GM19395 (cell line): ENCODE measurements at regions not wholly inside any gene's neighbourhood (a gene's known extent, or its start where the extent isn't known, plus 50 kb on each side); places are given as distances from the start of the nearest gene placed in this dataset.

Experiments used
- ATAC-seq: cut with Tn5 transposase; IDR thresholded peaks from one replicate; pipeline ENCODE4 v1.9.1; 2021; ENCODE audit warnings: mild to moderate bottlenecking, moderate library complexity; ENCODE audit not compliant: unreplicated experiment

DNA sequence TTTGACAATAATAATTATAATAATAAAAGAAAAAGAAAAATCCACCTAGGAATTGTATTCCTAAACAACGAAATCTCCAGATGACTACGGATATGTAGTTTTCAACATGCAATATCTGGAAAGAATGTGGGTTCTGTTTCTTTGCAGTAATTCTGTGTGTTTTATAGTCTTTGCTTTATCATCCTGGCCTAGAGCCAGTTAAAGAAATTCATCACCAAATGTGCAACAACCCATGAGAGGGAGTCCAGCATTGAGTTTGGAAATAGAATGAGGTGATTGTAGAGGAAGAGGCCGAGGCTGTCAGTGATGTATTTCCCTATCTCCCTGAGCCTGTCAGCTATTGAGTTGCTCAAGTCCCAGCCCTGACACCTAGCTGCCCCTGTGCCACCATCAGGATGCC is 200.5 kb upstream of the DCN start:
- no peak for ATAC-seq

DNA sequence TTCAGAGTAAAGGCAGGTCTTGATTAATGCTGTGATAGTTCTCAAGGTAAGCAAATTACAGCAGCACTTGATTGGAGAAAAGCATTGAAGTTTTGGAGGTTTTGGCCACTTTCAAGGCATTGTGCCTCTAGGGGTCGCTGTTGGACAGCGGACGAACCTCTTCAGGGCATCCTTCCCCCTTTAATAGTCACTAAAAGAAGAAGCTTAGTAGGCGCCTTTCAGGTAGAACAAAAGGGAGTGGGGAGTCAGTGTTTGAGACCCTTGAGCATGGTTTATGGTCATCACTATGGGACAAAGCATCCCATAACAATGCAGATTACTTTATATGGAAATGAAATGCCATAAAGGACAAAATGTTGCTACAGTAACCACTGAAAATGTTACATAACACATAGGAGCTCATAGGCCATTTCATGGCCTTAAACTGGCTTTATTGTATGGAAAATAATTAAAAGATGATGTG is 199.5 kb upstream of the DCN start:
- ATAC-seq = peak; percentile 80

DNA sequence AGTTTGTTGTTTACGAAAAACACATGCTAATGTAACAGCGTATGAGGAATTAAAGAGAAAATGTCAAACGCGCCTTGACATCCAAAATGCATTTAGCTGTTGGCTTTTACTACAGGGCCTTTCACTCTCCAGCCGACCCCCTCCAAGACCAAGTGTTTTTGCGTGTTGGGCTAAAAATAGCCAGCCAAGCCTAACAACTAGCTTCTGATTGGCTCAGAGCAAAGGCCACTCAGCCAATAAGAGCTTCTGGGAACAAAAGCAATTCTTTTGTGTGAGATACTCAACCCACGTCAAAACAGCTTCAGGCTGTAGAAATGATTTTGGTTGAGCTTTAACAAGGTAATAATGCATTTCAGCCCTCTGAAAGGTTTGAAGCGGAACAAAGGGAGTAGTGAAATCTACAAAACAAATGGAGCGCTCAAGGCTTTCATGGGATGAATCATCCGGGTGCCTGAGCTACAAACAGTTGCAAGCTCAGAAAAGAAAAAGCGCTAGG is 198.7 kb upstream of the DCN start:
- peak; percentile 84 for ATAC-seq

DNA sequence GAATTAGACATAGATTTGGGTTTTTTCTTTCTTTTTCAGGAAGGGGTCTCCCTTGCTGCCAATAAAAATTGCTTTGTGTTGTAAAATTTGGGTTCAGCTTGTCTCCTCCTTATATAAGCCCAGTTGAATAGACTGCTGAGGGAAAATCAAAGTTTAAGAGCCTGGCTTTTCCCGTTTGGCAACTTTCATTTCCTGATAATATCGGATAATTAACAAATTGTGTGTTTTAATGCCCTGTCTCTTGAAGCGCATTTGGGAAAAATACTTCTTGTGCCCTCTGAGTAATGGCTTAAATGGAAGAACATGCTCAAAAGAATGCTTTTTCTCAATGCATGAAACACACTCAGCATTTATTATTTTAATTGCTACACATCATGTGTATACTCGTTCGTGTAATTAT is 198.0 kb upstream of the DCN start:
- no peak for ATAC-seq

DNA sequence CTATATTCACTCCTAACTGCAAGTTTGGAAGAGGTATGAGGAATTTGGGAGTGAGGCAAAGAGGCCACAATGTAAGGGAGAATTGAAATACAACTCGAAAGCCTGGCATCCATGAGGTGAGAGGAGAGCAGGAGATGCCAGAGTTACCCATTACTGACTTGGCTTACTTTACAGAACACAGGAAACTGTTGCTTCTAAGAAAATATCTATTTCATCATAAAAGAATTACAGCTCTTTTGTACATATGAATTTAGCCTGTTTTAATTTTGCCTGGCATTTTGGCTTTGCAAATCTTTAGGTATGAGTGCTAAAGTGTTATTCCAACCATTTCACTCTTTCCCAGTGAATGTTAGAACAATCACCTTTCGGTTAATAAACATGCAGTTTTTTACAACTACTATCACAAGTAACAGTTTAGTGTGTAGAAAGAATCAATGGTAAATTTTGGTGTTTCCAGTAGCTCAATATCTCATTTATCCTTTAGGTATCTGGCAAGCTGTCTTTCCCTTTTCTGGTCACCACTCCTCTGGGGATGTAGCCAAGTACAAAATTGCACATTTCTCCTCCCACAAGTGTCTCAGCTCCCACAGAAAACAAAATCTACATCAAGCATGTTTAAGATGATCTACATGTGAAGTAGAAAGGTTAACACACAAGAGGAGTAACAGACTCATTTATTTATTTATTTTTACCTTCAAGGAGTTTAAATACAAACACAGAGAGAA is 196.6 kb upstream of the DCN start:
- no peak for ATAC-seq

DNA sequence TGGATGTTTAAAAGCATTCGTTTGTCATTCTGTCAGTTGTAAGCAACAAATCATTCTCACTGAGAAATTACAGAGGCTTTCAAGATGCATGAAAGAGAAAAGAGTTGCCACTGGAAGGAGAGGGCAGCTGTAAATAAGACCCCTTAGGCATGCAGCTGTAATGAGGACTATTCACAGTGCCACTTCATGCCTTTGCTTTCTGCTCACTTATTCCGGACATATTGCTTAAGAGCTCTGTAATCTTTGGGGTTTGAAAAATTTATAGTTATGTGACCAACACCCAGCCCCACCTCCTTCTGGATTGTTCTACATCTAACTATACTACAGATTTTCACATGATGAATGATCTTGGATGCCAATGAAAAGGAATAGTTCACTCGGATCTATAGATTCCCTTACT is 194.8 kb upstream of the DCN start:
- no peak for ATAC-seq

DNA sequence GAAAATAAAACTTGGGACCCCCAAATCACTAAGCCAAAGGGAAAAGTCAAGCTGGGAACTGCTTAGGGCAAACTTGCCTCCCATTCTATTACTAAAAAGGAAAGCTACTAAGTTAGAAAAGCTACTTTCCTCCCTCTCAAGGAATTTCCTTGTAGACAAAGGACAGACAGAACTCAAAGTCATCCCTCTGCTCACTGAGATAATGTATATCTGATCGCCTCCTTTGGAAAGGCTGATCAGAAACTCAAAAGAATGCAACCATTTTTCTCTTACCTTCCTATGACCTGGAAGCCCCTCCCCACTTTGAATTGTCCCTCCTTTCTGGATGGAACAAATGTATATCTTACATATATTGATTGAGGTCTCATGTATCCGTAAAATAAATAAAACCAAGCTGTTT is 190.5 kb upstream of the DCN start:
- no peak for ATAC-seq

DNA sequence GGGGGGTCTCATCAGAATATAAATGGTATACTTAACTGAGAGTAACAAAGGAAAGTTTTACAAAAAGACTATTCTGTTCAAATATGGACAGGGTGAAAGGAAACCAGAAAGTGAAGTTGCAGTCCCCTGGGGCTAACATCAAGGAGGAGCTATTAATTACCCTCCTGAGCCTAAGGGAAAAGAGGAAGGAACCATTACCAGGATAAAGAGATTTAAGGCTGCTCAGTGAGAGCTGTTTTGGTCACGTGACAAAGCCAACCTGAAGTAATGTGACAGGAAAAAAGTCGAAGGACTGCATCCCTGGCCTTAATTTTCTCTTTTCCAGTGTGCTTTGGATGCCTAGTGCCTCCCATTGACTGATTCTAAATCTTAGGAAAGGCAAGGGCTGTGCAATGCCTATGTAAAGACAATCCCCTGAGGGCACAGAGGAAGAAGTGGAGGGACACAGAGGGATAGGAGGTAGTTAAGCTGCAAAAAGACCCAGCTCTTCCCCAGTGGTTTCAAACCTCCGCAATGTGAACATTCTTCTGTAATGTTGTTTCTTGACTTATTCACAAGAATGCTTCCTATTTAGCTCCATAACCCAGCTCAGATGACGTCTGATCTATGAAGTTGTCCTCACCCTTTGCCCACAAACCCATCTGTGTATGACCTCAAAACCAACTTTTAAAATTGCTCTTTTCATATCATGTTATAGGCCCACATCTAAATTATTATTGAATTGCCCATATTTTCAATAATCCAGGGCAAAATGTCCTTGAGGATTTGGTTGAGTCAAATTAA is 187.7 kb upstream of the DCN start:
- no peak for ATAC-seq

DNA sequence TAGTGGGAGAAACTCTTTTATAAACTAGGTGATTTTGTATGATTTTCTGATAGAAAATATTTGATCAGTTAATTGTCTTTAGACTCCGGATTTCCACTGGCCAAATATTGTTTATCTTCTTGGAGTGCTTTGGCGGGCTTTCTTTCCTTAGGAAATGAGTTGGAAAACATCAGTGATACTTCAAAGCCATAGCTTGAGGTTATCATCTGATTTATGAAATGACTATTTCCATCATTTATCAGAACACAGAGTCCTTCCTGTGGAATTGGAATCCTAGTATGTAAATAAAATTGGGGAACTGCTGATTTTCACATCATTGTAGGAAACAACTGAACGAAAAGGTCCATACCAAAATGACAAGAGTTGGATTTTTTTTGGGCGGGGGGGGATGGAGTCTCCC is 186.0 kb upstream of the DCN start:
- ATAC-seq = no peak

DNA sequence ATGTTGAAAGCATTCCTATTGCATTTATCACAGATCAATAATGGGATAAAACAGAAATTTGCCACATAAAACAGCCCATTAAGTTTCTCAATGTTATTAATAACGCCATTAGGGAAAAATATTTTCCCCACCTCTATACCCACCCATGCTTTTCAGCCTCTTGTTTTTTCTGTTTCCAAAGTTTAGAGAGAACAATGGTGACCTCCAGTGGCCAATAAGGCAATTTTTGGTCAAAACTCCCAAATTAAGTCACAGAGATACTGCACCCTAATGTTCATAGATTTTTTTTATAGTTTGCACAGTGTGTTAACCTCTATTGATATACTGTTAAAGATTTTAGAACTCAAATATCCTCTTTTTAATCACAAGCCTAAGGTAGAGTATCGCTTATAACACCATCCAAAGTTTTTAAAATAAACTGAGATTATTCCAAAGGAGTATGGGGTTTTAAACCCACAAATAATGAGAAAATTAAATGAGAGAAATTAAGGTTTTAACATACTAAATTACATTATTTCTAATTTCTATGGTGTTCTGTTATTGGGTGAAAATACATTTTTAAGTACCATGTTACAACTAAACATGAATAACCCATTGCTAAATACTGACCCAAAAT is 184.7 kb upstream of the DCN start:
- ATAC-seq = no peak

DNA sequence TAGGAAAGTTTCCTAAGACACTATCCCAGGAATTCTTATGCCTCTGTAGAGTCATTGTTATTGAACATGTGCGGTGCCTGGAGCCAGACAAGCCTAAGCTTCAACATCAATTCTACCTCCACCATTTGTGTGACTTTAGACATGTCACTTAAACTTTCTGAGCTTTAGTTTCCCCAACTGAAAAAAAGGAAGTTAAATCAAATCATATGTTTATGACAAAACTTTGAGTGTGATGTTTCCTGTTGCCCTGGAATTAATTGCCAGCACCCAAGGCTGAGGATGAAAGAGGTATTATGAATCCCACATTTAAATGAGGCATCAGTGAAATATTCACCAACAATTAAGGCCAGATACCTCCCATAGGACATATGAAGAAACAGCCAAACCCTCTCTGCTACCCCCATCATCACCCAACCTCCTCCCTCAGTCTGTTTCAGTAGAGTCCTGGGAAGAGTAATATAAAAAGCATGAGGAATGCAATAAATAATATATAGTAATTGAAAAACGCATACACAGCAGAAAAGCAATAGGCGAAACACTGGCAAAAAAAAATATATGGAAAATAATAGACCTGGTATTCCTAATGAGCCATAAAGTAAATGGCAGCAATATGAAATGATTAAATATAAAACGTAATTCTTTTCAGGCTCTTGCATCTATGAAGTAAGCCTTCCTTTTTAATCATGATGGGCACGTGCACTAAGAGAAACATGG is 182.0 kb upstream of the DCN start:
- no peak for ATAC-seq

DNA sequence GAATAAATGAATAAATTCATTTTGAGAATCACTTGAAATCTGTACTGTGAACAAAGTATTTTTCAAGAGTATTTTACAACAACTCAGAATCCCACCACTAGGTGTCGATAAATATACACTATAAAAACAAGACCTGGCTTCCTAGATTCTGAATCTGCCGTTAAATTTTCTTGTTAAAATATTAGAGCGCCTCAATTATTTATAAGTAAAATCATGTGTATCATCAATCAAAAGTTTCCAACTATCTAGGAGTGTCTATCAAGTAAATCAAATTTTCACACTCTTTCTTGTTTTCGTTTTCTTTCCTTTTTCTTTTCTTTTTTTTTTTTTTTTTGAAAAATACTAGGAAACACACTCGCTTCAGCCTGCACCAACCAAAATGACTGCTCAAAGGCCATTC is 179.2 kb upstream of the DCN start:
- ATAC-seq = peak; percentile 56

DNA sequence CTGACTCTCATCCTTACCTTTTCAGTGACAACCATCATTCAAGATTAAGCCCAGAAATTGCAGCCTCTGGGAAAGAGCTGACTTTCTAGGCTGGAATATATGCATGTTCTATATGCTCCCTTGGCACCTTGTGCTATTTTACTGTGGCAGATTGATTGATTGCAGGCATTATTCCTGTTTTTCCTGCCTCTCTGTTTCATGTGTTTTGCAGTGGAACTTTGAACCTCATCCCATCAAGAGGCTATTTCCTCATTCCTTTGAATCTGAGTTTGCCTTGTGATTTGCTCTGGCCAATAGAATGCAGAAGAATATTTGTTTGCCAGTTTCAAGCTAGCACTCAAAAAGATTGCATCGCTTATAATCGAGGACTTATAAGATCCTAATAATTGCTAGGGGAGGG is 174.8 kb upstream of the DCN start:
- ATAC-seq = no peak

DNA sequence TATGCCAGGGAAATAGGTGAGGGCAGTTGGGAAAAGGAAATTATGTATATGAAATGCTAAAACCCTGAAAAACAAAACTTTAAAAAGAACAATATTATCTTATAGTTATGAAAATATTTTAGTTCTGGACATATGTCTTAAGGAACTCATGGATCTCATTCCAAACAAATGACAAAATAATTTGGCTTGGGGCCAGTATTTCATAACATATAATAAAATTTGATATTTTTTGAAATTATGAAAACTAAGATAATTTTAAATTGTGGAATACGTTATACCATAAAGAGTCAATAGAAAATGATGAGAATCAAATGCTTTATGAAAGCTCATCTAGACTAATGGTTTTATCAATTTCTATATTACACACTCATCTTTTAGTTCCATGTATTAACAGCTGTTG is 173.8 kb upstream of the DCN start:
- ATAC-seq = no peak

DNA sequence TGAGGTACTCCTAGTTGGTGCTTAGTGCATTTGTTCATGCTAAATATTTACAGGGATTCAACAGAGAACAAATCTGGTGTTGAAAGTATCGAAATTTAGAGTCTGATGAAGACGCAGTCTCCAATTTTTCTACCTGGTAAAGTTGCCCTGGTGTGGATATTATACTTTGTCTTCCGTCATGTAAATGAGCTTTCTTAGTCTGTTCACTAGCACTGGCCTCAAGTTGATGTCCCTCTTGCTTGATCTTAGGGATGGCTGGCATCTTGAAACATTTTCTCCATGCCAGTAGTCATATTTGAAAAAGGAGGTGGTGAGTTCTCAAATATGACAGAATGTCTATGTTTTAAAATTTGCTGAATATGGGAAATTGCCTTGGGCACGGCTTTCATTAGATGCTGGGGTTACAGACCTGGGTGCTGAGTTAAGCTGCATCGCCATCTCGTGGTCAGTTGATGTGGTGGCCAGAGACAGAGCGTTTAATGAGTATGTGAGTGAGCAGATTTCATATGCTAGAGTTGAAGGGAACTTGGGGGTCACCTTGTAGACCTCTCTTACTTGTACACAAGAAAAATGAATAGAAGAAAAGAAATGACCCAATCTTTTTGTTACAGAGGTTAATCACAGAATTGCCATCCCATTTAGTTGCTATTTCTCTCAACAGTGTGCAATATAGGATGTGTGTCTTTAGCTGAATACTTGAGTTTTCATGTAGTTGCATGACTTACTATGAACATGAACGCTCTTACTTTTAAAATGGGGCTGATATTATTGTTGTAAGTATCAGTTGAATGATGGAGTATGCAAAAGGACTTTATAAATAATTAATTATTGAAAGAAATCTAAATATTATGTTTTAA is 172.8 kb upstream of the DCN start:
- ATAC-seq = peak; percentile 97

DNA sequence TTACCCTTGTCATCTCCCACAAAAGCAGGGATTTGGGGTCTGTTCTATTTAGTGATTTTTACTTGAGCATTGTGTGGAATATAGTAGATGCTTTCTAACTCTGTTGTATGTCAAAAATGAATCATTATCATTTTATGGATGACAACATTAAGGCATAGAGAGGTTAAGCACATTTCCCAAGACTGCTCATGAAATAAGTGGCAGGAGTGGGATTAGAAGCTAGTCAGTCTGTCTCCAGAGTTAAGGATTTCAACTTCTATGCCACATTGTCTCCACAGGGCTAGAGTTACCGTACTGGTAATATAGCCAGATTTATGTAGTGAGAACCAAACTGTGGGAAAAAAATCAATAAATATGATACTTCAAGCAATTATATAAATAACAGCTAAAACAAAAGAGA is 170.6 kb upstream of the DCN start:
- no peak for ATAC-seq

DNA sequence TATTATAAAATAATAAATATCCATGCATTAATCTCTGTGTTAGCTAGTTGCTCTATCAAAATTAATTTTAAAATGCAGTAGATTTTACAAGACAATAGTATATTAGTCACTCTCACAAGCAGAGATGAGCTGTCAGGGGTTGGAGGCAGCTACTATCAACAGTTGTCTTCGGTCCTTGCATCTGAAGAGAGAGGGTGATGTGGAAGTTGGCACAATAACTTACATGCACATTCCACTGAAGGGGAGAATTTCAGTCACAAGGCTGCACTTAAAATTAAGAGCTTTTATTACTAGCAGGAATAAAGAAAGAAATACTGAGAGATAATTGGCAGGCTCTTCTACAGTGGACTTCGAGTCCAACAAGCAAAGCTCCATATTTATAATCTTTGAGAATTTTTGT is 166.9 kb upstream of the DCN start:
- ATAC-seq = no peak

DNA sequence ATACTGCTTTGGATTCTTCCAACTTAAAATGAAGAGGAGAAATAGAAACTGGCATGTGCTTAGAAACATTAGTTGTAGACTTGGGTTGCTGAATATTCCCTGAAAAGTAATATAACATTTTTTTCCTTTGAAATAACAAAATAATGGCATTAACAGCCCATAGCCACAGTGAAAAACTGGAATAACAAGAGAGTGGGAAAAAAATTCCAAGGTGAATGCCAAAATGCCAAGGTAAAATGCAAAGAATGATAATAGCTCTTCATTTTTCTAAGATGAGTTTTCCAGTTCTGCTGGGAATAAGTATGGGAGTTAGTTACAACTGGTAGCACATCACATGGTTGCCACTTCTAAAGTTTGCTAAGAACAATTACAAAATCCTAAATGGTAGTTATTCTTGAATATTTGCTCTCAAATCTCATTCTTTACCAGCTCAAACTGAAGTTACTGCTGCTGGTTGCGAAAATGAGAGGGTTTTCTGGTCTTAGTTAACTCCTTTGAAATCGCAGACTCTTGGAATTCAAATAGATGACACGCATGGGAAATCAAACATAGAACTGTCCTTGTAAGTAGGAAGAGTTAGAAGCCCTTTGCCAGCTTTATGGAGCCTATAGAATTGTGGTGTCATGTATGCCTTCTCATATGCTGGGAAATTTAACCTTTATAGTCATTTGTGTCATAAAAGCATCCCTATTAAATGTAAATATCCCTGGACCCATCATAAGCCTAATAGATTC is 165.0 kb upstream of the DCN start:
- ATAC-seq = no peak

DNA sequence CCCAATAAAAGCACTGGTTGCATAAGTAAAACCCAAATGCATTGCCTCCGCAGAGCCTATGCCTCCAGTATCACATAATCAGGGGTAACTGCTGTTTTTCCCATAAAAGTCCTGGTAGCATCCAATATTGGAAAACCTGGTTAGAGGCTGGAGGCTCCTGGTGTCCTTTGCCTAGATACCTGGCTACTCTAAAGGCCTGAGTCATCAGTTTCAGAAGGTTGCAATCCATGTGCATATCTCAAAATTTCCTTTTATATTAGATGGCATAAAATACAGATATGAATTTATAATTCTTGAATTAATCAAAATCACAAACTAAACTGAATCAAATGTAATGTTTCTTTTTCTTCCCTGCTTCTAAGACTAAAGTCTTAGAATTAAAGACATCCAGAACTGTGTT is 164.2 kb upstream of the DCN start:
- ATAC-seq = no peak

DNA sequence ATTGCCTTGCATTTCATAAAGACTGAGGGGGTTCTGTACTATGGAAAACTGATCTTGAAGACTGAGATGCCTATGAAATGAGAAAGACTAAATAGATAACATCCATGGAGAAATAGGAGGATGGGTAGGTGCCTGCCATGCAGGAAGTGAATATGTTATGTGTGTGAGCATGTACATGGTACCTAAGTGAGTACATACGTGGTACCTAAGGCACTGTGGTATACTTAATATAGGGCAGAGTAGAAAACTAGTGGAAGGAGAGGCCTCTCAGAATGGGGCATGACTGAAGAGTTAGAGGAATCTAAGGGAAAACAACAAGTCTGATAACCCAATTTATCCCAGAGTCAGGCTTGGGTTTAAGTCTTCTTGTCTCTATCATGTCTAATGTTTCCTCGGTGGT is 161.8 kb upstream of the DCN start:
- ATAC-seq = no peak
